NCI-H2107 treated with DMSO at 0.1 percent for 48 hours (cell line): ENCODE measurements at regions not wholly inside any gene's neighbourhood (a gene's known extent, or its start where the extent isn't known, plus 50 kb on each side); places are given as distances from the start of the nearest gene placed in this dataset.

Experiments
- DNase-seq: peaks from one replicate; lab custom pipeline; 2025; ENCODE audit not compliant: unreplicated experiment; lab: John Stamatoyannopoulos, UW

- DNase-seq: no peak
Observed at GRCh38 chr2:234730066-234730640, 221.7 kb upstream of the SH3BP4 start.

DNA sequence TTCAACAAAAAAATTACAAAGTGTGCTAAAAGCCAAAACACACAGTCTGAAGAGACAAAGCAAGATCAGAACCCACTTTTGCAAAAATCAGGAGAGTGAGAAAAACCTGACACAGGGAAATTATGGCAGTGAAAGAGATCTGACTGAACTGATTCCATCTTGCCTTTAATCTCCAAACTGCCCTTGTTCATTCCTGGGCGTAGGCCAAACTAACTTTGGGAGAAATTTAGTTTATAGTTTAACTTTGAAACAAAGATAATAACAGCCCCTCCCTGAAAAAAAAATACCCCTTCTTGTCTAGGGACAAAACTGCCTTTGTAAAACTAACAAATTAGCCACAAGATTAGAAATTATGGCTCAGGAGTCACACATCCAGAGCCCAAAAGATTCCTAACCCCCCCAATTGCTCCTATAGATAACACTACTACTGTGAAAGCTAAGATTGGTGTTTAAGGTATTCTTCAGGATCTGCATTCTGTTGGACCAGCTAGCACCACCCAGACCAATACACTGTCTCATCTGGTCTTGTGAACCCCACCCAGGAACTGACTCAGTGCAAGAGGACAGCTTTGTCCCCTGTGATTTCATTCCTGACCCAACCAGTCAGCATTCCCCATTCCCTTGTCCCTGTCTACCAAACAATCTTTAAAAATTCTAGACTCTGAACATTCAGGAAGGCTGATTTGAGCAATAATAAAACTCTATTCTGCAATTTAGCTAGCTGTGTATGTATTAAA lies 226.1 kb upstream of the SH3BP4 start:
- DNase-seq: no peak

DNA sequence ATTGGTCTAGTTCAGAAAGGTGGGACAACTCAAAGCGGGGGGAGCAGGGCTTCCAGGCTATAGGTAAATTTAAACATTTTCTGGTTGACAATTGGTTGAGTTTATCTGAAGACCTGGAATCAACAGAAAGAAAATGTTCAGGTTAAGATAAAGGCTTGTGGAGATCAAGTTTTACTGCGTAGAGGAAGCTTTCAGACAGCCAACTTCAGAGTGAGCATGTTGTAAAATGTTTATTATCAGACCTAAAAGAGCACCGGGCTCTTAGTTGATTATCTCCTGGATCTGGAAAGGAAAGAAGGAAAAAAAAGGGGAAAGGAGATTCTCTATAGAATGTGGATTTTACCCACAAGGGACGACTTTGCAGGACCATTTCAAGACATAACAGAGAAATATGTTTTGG lies 227.0 kb upstream of the SH3BP4 start:
- no peak for DNase-seq

DNA sequence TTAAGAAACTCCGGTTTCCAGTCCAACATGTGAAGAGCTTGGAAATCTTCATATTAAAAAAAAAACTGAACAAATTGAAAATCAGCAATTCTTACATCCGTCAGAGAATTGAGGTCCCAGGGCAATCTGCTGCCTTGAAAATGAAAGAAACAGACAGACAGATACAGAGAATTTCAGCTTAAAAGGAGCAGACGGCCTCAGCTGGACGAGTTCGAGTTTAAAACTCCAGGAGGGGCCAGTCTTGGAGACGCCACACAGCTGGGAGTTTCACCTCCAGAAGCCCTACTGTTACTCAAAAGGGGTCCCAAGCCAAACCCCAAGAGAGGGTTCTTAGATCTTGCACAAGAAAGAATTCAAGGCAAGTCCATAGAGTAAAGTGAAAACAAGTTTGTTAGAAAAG lies 226.5 kb upstream of the ARL4C start:
- DNase-seq: no peak

GRCh38 chr2:234722176-234722575 lies 225.3 kb upstream of the ARL4C start:
- no peak for DNase-seq

DNA sequence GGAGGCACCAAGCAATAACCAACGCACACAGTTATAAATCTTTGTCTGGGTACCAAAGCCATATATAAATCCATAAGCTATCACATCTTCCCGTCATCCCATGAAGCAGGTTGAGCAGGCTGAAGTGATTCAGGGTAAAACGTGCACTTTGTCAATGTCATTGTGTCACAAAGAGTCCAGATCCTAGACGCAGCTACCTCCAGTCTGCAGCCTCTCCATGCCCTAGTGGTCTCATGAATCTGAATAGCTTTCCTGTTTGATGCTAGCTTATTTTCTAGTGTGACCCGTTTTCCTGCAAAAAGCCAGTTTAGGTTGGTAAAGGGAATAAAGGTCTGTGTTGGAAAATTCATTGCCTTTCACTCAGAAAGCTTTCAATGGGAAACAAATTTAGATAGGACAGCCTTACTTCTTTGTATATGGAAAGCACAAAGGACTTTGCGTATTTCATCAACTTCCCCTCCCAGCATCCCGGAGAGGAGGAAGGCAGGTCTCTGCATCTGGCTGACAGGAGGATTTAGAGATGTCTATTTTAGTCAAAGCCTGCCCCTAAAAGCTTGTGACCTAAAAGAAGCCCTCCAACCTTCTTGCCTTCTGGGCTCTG lies 222.3 kb upstream of the ARL4C start:
- no peak for DNase-seq

GRCh38 chr2:234716271-234716670 lies 219.4 kb upstream of the ARL4C start:
- DNase-seq: no peak

DNA sequence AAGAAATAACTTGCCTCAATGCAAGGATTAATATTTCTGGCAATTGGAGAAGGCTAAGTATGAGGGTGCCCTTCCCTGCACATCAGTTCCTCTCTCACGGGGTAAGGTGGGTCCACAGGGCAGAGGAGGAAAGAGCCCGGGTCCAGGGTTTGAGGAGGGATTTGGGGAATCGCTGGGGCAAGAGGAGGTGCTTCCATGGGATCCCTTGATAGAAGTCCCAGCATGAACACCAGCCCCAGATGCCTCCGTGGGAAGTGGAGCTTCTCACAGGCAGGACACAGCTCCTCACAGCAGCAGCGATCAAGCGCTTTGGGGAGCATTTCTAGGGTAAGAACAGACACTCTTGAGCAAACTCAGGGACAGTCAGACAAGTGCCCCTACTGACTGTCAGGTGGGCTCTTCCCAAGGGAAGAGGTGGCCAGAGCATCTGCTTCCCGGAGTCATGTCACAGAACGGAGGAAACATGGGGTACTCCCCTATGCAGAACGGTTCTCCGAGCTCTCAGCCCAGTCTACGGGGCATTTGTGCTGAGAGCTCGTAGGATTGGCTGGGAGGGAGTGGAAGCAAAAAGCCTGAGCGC lies 218.9 kb upstream of the ARL4C start:
- DNase-seq: no peak

DNA sequence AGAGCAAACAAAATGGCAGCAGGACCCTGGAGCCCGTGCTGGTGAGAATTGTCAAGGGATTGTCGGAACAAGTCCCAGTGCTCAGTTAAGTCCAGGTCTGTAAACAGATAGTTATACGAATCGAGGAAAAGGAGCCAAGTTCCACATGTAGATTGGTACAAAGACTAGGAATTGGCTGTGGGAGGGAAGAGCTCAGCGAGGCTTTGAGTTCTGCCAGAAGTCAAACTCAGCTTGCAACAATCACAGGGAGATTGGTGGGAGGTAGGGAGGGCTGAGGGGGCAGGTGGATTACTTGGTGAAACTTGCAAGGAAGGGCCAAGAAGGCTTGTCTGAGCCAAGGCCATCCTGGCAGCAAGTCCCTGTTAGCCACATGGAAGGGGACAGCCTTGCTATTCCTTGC lies 217.8 kb upstream of the ARL4C start:
- no peak for DNase-seq

DNA sequence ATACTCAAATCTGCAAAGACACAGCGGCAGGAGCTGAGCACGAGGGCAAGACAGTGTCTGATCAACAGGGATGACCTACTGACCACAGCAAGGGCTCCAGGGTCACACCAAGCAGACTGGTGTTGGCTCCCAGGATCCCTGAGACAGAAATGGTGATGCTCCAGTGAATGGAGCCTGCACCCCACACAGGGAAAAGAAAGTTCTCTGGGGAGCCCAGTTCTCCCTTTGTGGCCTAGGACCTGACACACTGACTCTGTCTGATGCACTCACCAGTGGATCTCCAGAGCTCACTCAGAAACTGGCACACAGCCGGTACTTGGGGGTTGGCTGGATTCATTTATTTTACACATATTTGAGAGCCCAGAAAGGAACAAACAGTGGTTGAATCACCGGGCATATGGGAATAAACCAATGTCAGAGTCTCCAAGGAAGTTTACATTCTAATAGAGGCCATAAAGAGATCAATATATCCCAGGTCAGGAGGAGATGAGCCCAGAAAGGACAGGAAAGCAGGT lies 215.6 kb upstream of the ARL4C start:
- no peak for DNase-seq

DNA sequence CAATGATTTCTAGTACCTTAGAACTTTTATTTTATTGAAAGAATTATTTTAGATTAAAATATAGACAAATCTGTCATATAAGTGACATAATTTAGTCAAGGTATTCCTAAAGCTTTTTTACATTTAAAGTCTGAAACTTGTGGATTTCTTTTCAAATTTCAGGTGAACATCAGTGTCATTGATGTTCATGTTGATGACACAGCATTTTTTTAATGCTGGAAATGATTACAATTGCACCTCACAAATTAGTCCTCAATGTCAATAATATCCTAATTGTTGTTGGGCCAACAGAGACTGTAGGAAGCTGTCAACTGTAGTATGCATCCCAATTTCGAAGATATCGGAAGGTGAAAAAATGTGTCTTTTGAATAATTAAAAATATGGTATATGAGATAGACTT lies 214.4 kb upstream of the ARL4C start:
- DNase-seq: no peak

DNA sequence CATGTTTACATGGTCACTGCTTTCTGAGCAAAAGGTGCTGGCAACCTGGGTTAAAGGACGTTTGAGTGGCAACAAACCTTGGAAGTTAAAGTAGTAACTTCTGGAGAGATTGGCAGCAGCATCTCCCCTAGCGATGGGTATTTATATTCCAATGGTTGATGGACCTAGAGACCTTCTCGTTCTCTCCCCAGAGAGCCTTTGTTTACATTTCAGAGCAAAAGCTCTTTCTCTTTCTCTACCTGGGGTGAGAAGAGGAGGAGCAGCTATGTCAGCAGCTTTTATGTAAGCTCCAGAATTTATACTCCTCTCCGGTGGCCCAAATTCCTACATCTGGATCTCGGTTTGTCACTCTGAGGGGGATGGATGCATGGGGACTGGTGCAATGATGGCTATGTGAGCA lies 213.7 kb upstream of the ARL4C start:
- DNase-seq: no peak

- DNase-seq: no peak
Observed at GRCh38 chr2:234710066-234710465, 213.2 kb upstream of the ARL4C start.

DNA sequence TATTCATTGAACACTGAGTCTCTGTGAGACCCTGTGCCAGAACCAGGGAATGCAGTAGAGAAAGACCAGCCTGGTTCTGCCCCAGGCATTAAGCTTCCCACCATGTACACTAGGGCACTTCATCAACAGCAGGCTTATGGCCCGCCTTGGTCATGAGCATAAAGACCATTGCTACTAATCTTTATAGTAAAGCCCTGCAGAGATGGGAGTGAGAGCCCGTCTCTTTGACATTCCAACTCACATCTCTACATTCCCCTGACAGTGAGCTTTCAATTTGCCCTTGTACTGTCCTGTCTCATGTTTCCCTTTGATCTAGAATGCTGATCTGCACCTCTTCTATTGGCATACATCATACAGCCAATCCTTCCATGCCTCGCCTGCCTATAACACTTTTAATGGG lies 211.8 kb upstream of the ARL4C start:
- no peak for DNase-seq

DNA sequence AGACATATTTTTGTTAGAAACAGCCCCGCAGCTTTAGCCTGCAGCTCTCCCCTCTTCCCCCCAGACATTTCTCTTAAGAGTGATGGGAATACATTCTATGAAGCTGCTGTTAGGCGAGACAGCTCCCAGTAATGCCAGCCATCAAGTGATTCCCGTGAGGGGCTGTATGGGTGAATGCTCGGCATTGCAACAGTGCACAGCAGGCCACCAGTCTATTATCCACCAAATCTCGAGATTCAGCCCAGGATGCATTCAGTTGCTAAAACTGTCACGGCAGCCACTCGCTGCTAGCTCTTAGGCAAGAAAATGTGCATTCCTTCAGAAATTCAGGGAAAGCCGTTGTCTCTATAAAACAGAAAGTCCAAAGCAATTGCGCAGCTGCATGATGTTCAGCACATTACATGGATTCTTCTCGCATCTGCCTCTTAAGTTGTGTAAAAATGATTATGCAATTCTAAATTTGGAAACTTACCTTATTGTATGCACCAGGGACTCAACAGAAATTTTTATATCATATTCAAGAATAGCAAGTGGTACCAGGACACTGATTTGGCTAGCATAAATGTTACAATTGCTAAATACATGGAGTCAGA lies 211.3 kb upstream of the ARL4C start:
- DNase-seq: no peak

DNA sequence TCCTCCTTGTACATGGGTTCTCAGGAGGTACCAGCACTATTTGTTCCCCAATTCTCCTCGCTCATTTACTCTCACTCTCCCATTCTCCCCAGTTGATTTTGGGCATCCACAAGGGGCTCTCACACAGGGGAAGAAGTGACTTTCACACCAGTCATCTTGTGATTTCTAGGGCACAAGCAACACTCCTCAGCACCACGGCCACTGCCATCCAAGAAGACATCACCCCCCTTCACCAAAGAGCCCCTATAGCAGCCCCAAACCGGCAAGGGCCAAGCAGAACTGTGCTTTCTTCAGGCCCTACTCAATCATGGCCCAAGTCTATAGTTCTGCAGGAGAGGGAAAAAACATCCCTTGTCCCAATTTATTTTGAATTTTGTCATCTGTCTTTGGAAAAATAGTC lies 209.2 kb upstream of the ARL4C start:
- DNase-seq: no peak

DNA sequence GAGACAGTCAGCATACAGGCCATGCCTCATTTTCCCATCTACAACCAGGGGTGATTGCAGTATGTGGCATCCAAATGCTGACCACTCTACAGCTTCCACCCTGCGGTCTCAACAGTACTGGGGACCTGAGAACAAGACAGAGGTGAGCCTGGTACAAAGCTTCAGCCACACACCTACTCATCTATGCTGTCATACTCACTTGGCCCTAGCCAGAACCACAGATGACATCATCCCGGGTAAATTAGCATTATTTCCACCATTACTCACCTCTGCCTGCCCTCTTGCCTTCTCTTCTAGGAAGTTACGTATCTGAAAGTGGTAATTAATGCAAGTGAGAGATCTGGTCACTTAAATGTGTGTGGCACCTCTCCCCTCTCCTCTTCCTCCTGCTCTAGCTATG lies 208.2 kb upstream of the ARL4C start:
- DNase-seq: no peak

DNA sequence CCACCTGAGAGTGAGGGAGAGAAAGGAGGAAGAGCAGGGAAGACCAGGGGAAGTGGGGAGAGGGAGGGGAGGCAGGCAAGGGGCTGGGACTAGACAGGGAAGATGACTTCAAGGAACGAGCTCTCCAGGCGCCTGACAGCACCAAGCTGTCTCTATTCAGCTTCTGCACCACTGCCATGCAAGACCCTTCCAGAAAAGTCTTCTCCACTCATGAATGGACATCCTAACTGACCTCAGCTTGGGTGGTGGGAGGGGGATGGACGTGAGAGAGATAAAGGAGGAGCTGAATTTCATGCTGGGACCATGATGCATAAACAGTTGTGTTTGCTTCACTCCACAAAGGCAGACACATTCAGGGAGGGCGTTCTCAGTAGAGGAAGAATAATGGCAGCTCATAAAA lies 206.4 kb upstream of the ARL4C start:
- DNase-seq: no peak

DNA sequence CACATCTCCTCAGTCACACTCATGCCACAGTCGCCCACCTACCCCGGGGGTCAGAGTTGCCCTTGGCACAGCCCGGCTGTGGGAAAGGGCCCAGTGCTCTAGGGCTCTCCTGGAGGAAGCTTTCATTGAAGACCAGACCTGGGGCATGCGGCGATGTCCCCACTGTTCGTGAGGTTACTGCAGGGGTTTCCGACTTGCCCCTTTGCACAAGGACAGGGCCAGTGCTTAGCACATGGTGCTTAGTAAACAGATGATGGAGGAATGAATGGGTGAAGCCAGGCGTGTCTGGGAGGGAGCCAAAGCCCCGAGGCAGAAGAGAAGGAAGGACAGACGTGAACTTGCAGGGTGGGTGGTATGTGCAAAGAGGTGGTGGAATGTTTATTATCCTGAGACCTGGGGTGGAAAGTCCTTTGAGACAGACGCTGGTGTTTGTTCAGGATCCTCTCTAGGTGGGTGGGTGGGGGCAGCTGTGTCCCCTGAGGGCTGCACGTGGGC lies 205.9 kb upstream of the ARL4C start:
- DNase-seq: no peak

- no peak for DNase-seq
Observed at GRCh38 chr2:234701841-234702240, 205.0 kb upstream of the ARL4C start.

GRCh38 chr2:234701421-234701820 lies 204.5 kb upstream of the ARL4C start:
- no peak for DNase-seq

- DNase-seq: no peak
Observed at GRCh38 chr2:234699456-234699855, 202.6 kb upstream of the ARL4C start.
